HepG2 (cell line): ENCODE measurements at regions not wholly inside any gene's neighbourhood (a gene's known extent, or its start where the extent isn't known, plus 50 kb on each side); places are given as distances from the start of the nearest gene placed in this dataset.
A peak's percentile ranks its signal among the peaks of the same experiment; 100 is the strongest.

ENCODE experiments used
- CCAR2 ChIP-seq: fragments of 200-400 bp; formaldehyde crosslinking; optimal IDR thresholded peaks from 2 replicates; pipeline ENCODE3; 2018; ENCODE audit warnings: low read depth, mild to moderate bottlenecking, low read length, moderate library complexity
- ELF1 ChIP-seq: sonication (generic); formaldehyde crosslinking; IDR thresholded peaks from 2 replicates; pipeline ENCODE4 v1.4.0; 2020; ENCODE audit warnings: missing genetic modification reagents
- EZH2 ChIP-seq: conservative IDR thresholded peaks from 2 replicates; pipeline ENCODE4 v1.6.1; 2012; ENCODE audit warnings: mild to moderate bottlenecking, low read depth, low read length, moderate library complexity
- HMG20A ChIP-seq: IDR thresholded peaks from 2 replicates; pipeline ENCODE4 v1.6.1; 2016; ENCODE audit warnings: borderline replicate concordance
- MAFG ChIP-seq: sonication (generic); formaldehyde crosslinking; IDR thresholded peaks from 2 replicates; pipeline ENCODE4 v1.5.1; 2020; ENCODE audit warnings: mild to moderate bottlenecking, missing genetic modification reagents
- PCBP2 ChIP-seq: fragments of 200-400 bp; formaldehyde crosslinking; optimal IDR thresholded peaks from 2 replicates; pipeline ENCODE3; 2018; ENCODE audit warnings: low read length, low read depth; ENCODE audit not compliant: poor library complexity, severe bottlenecking
- SIX4 ChIP-seq: sonication (generic); formaldehyde crosslinking; IDR thresholded peaks from 2 replicates; pipeline ENCODE4 v1.4.0; 2020; ENCODE audit warnings: missing genetic modification reagents
- SKI ChIP-seq: fragments of 450-650 bp; IDR thresholded peaks from one replicate; pipeline ENCODE4 v1.6.1; 2018; ENCODE audit warnings: mild to moderate bottlenecking; ENCODE audit not compliant: partially characterized antibody
- ZBTB7B ChIP-seq: sonication (generic); formaldehyde crosslinking; IDR thresholded peaks from 2 replicates; pipeline ENCODE4 v1.4.0; 2020; ENCODE audit warnings: missing genetic modification reagents
- ZNF292 ChIP-seq: sonication (generic); formaldehyde crosslinking; IDR thresholded peaks from 2 replicates; pipeline ENCODE4 v1.8.1; 2022; ENCODE audit warnings: mild to moderate bottlenecking, low read depth, missing genetic modification reagents, borderline replicate concordance
- ZNF496 ChIP-seq: sonication (generic); formaldehyde crosslinking; IDR thresholded peaks from 2 replicates; pipeline ENCODE4 v1.8.1; 2023; ENCODE audit warnings: mild to moderate bottlenecking, moderate library complexity, missing genetic modification reagents; ENCODE audit not compliant: insufficient replicate concordance
- ZSCAN25 ChIP-seq: sonication (generic); formaldehyde crosslinking; IDR thresholded peaks from 2 replicates; pipeline ENCODE4 v1.8.0; 2022; ENCODE audit warnings: mild to moderate bottlenecking, missing genetic modification reagents
- TF ChIP-seq, protein P1 (sequence below): sonication (generic); formaldehyde crosslinking; conservative IDR thresholded peaks from 2 replicates; pipeline ENCODE4 v1.4.0; 2020; ENCODE audit warnings: missing genetic modification reagents
- TF ChIP-seq, protein P2 (sequence below): sonication (generic); formaldehyde crosslinking; IDR thresholded peaks from 2 replicates; pipeline ENCODE4 v1.5.1; 2020; ENCODE audit warnings: missing genetic modification reagents, mild to moderate bottlenecking, borderline replicate concordance
- TF ChIP-seq, protein P3 (sequence below): sonication (generic); formaldehyde crosslinking; IDR thresholded peaks from 2 replicates; pipeline ENCODE4 v1.4.0; 2020; ENCODE audit warnings: missing genetic modification reagents; ENCODE audit errors: not compliant biosample characterization
- TF ChIP-seq, protein P4 (sequence below): IDR thresholded peaks from 2 replicates; pipeline ENCODE4 v1.6.1; 2012; ENCODE audit warnings: inconsistent platforms
- TF ChIP-seq, protein P5 (sequence below): sonication (generic); formaldehyde crosslinking; IDR thresholded peaks from 2 replicates; pipeline ENCODE4 v1.4.0; 2020; ENCODE audit warnings: missing genetic modification reagents
- TF ChIP-seq, protein P6 (sequence below): sonication (generic); formaldehyde crosslinking; IDR thresholded peaks from 2 replicates; pipeline ENCODE4 v1.4.0; 2020; ENCODE audit warnings: missing genetic modification reagents, borderline replicate concordance

DNA sequence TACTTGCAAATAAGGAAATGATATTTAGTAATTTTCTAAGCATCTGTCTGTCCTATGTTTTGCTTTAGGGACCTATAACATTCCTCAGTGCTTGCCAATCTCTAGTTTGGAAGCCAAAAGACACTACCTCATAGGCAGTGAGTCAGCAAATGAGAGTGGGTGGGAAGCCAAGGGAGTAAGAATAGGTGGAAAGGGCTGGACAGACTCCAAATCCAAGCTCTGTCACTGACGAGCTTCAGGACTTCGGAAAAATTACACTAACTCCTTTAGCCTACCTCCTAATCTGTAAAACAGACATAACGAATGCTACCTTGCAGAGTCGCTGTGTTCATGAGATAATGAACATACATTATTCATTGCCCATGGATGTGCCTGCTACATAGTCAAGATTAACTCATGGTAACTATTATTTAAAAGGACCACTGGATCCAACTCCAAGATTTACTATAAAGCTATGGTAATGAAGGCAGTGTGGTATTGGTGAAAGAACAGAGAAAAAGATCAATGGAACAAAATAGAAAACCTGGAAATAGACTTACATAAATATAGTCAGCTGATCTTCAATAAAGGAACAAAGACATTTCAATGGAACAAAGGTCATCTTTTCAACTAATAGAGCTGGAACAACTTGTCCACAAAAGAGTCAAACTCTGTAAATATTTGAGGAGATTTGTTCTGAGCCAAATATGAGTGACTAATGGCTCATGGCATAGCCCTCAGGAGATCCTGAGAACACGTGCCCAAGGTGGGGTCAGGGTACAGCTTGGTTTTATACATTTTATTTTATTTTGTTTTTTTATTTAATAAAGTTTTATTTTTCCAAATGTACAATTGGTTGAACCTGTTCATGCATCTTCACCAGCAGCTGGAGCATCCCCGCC, 64.1 kb downstream of the FAM50B start (continued):
- TF ChIP-seq, protein P1, sequence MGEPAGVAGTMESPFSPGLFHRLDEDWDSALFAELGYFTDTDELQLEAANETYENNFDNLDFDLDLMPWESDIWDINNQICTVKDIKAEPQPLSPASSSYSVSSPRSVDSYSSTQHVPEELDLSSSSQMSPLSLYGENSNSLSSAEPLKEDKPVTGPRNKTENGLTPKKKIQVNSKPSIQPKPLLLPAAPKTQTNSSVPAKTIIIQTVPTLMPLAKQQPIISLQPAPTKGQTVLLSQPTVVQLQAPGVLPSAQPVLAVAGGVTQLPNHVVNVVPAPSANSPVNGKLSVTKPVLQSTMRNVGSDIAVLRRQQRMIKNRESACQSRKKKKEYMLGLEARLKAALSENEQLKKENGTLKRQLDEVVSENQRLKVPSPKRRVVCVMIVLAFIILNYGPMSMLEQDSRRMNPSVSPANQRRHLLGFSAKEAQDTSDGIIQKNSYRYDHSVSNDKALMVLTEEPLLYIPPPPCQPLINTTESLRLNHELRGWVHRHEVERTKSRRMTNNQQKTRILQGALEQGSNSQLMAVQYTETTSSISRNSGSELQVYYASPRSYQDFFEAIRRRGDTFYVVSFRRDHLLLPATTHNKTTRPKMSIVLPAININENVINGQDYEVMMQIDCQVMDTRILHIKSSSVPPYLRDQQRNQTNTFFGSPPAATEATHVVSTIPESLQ (CRISPR knock-in tag), result no peak
- no peak; the same call in 1 of the 2 replicates for TF ChIP-seq ELF1 (CRISPR knock-in tag)
- no peak for TF ChIP-seq ZNF496 (CRISPR knock-in tag)
- TF ChIP-seq, protein P2, sequence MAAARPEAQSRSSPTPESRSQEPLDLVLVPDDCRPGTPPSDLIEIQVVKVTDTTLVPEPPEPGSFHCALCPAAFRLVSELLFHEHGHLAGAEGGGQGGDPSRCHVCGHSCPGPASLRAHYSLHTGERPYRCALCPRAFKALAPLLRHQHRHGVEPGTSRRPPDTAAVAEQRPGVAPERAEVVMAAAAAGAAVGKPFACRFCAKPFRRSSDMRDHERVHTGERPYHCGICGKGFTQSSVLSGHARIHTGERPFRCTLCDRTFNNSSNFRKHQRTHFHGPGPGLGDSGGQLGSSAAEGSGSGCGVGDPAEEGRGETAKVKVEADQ (CRISPR knock-in tag), result 0 out of 2 replicates have a peak, but pooled peaks have one; percentile 39
- TF ChIP-seq EZH2, result no peak
- TF ChIP-seq, protein P3, sequence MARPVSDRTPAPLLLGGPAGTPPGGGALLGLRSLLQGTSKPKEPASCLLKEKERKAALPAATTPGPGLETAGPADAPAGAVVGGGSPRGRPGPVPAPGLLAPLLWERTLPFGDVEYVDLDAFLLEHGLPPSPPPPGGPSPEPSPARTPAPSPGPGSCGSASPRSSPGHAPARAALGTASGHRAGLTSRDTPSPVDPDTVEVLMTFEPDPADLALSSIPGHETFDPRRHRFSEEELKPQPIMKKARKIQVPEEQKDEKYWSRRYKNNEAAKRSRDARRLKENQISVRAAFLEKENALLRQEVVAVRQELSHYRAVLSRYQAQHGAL, result no peak
- 0 out of 2 replicates have a peak, but pooled peaks have one; percentile 30 for TF ChIP-seq ZSCAN25 (CRISPR knock-in tag)
- no peak for TF ChIP-seq PCBP2
- peak; percentile 69; the same call in 1 of the 2 replicates for TF ChIP-seq MAFG
- TF ChIP-seq, protein P4, sequence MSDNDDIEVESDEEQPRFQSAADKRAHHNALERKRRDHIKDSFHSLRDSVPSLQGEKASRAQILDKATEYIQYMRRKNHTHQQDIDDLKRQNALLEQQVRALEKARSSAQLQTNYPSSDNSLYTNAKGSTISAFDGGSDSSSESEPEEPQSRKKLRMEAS, result peak; percentile 86
- TF ChIP-seq, protein P5, sequence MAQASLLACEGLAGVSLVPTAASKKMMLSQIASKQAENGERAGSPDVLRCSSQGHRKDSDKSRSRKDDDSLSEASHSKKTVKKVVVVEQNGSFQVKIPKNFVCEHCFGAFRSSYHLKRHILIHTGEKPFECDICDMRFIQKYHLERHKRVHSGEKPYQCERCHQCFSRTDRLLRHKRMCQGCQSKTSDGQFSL (CRISPR knock-in tag), result no peak
- peak; percentile 48; the same call in 1 of the 2 replicates for TF ChIP-seq SIX4 (CRISPR knock-in tag)
- TF ChIP-seq ZNF292 (CRISPR knock-in tag), result no peak; the same call in 1 of the 2 replicates
- no peak for TF ChIP-seq SKI
- TF ChIP-seq CCAR2, result no peak
- peak; percentile 93 for TF ChIP-seq HMG20A (CRISPR knock-in tag)
- no peak; the same call in 1 of the 2 replicates for TF ChIP-seq ZBTB7B (CRISPR knock-in tag)
- TF ChIP-seq, protein P6, sequence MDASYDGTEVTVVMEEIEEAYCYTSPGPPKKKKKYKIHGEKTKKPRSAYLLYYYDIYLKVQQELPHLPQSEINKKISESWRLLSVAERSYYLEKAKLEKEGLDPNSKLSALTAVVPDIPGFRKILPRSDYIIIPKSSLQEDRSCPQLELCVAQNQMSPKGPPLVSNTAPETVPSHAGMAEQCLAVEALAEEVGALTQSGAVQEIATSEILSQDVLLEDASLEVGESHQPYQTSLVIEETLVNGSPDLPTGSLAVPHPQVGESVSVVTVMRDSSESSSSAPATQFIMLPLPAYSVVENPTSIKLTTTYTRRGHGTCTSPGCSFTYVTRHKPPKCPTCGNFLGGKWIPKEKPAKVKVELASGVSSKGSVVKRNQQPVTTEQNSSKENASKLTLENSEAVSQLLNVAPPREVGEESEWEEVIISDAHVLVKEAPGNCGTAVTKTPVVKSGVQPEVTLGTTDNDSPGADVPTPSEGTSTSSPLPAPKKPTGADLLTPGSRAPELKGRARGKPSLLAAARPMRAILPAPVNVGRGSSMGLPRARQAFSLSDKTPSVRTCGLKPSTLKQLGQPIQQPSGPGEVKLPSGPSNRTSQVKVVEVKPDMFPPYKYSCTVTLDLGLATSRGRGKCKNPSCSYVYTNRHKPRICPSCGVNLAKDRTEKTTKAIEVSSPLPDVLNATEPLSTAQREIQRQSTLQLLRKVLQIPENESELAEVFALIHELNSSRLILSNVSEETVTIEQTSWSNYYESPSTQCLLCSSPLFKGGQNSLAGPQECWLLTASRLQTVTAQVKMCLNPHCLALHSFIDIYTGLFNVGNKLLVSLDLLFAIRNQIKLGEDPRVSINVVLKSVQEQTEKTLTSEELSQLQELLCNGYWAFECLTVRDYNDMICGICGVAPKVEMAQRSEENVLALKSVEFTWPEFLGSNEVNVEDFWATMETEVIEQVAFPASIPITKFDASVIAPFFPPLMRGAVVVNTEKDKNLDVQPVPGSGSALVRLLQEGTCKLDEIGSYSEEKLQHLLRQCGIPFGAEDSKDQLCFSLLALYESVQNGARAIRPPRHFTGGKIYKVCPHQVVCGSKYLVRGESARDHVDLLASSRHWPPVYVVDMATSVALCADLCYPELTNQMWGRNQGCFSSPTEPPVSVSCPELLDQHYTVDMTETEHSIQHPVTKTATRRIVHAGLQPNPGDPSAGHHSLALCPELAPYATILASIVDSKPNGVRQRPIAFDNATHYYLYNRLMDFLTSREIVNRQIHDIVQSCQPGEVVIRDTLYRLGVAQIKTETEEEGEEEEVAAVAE (CRISPR knock-in tag), result peak; percentile 36; the same call in 1 of the 2 replicates
